ENCODE measurements at regions not wholly inside any gene's neighbourhood (a gene's known extent, or its start where the extent isn't known, plus 50 kb on each side); places are given as distances from the start of the nearest gene placed in this dataset.
A peak's percentile ranks its signal among the peaks of the same experiment; 100 is the strongest.

GRCh38 chr4:164439037-164439436 lies 314.9 kb upstream of the SMIM31 start:
- DNase-seq, result no peak

- no peak for DNase-seq
Measured at GRCh38 chr4:164440199-164440598, 313.7 kb upstream of the SMIM31 start.

GRCh38 chr4:164441109-164441508 lies 312.8 kb upstream of the SMIM31 start:
- DNase-seq, result no peak

- no peak for DNase-seq
Measured at GRCh38 chr4:164442180-164442579, 311.8 kb upstream of the SMIM31 start.

- DNase-seq, result no peak
Measured at GRCh38 chr4:164446516-164446915, 307.4 kb upstream of the SMIM31 start.

- DNase-seq, result no peak
Measured at GRCh38 chr4:164461901-164462300, 292.0 kb upstream of the SMIM31 start.

- no peak for DNase-seq
Measured at GRCh38 chr4:164462471-164462870, 291.5 kb upstream of the SMIM31 start.

- no peak for DNase-seq
Measured at GRCh38 chr4:164464313-164464712, 289.6 kb upstream of the SMIM31 start.

- no peak for DNase-seq
Measured at GRCh38 chr4:164467493-164467892, 286.4 kb upstream of the SMIM31 start.

- no peak for DNase-seq
Measured at GRCh38 chr4:164481306-164482091, 272.4 kb upstream of the SMIM31 start.

GRCh38 chr4:164482092-164482404 lies 271.9 kb upstream of the SMIM31 start:
- no peak for DNase-seq

- DNase-seq, result no peak
Measured at GRCh38 chr4:164482758-164483157, 271.2 kb upstream of the SMIM31 start.

GRCh38 chr4:164483711-164484110 lies 270.2 kb upstream of the SMIM31 start:
- no peak for DNase-seq

- no peak for DNase-seq
Measured at GRCh38 chr4:164484551-164484950, 269.4 kb upstream of the SMIM31 start.

GRCh38 chr4:164485136-164485535 lies 268.8 kb upstream of the SMIM31 start:
- no peak for DNase-seq

GRCh38 chr4:164488114-164488513 lies 265.8 kb upstream of the SMIM31 start:
- no peak for DNase-seq

GRCh38 chr4:164501074-164501473 lies 252.9 kb upstream of the SMIM31 start:
- no peak for DNase-seq

GRCh38 chr4:164503874-164504273 lies 250.1 kb upstream of the SMIM31 start:
- DNase-seq, result no peak

- no peak for DNase-seq
Measured at GRCh38 chr4:164508097-164508496, 245.8 kb upstream of the SMIM31 start.

GRCh38 chr4:164508771-164509170 lies 245.2 kb upstream of the SMIM31 start:
- peak; percentile 1 for DNase-seq

- DNase-seq, result peak; percentile 3
Measured at GRCh38 chr4:164509951-164510350, 244.0 kb upstream of the SMIM31 start.

- DNase-seq, result peak; percentile 44
Measured at GRCh38 chr4:164512124-164512523, 241.8 kb upstream of the SMIM31 start.

- no peak for DNase-seq
Measured at GRCh38 chr4:164514765-164515164, 239.2 kb upstream of the SMIM31 start.

- DNase-seq, result no peak
Measured at GRCh38 chr4:164524789-164525188, 229.1 kb upstream of the SMIM31 start.

GRCh38 chr4:164526933-164527583 lies 226.9 kb upstream of the SMIM31 start:
- DNase-seq, result no peak
